ENCODE measurements at regions not wholly inside any gene's neighbourhood (a gene's known extent, or its start where the extent isn't known, plus 50 kb on each side); places are given as distances from the start of the nearest gene placed in this dataset.

DNA sequence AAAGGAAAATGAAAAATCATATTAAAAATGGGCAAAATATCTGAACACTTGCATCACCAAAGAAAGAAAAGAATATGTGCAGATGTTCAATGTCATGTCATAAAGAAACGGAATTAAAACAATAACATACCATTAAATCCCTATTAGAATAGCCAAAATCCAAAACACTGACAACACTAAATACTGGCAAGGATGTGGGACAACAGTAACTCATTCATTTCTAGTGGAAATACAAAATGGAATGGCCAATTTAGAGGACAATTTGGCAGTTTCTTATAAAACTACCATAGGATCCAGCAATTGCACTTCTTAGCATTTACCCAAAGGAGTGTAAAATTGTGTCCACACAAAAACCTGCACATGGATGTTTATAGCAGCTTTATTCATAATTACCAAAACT lies 542.5 kb upstream of the UBE2E2 start:
- FAIRE-seq (no peak), ATAC-seq (no peak), DNase-seq (ENCODE audit: extremely low read depth in 1 of 4, low spot score in 3 of 4) (no peak)
- Histone ChIP-seq H3K27me3 (ENCODE audit: control insufficient read depth in 2 of 2, insufficient read depth in 2 of 2, low read length in 2 of 2) (no peaks in the 10 kb centered on the region), H4K20me1 (replicated peaks; ENCODE audit: control insufficient read depth, insufficient read depth, low read length) (no peaks in the 10 kb centered on the region), H3K4me2 (ENCODE audit: insufficient read depth, low read length) (no peak overlapping the region), H2AFZ (ENCODE audit: low read depth, low read length) (no peak overlapping the region), H3K4me3 (no peak overlapping the region), H3K9me3 (replicated peaks; ENCODE audit: control insufficient read depth, insufficient read depth, low read depth, low read length) (peaks cover 4% of the 10 kb centered on the region; the same call in 1 of the 2 replicates), H3K9me1 (ENCODE audit: control insufficient read depth, insufficient read depth, low read length) (no peaks in the 10 kb centered on the region), H3K4me1 (replicated peaks in 1 of 2; ENCODE audit: control insufficient read depth in 2 of 2, insufficient read depth in 2 of 2, low read length in 2 of 2) (no peaks in the 10 kb centered on the region), H3K79me2 (ENCODE audit: control insufficient read depth, insufficient read depth, low read length) (no peaks in the 10 kb centered on the region), H3K9ac (ENCODE audit: insufficient read depth in 1 of 2, low read depth in 2 of 2, low read length in 2 of 2) (no peak overlapping the region), H3K36me3 (ENCODE audit: control insufficient read depth, insufficient read depth, low read length) (no peaks in the 10 kb centered on the region), H3K27ac (ENCODE audit: extremely low read depth, low read depth, low read length) (no peak overlapping the region)
- BruUV-seq (replicated peaks), result no TSS peak
- intact Hi-C loops (cut with micrococcal nuclease), result no loop called here
- ChIA-PET CTCF (ENCODE audit: low intra/inter-chr PET ratio) (no interaction called here), POLR2A (no interaction called here)
- WGBS (ENCODE audit: insufficient coverage, low coverage, missing lambda C conversion rate), result 0% methylated on average over 1 of the region's 1 CpG
- in situ Hi-C loops (cut with MboI), result no loop called here
- no peak for TF ChIP-seq ZNF518B (CRISPR knock-in tag; IDR thresholded peaks at IDR 0.05)
- no peak for TF ChIP-seq CC2D1A (IDR thresholded peaks at IDR 0.05)
- TF ChIP-seq THAP7 (CRISPR knock-in tag; IDR thresholded peaks at IDR 0.05), result no peak
- no peak for TF ChIP-seq CHD7 (IDR thresholded peaks at IDR 0.05; ENCODE audit: low read depth, low read length)
- no peak for TF ChIP-seq CBX2 (IDR thresholded peaks at IDR 0.05; ENCODE audit: insufficient read depth, low read length, poor library complexity, severe bottlenecking)
- TF ChIP-seq PRPF4 (IDR thresholded peaks at IDR 0.05; ENCODE audit: insufficient read depth, low read depth, low read length, poor library complexity, severe bottlenecking), result no peak
- no peak for TF ChIP-seq ZNF354B (CRISPR knock-in tag; IDR thresholded peaks at IDR 0.05)
